Upper lobe of left lung (tissue), 4 donors: ENCODE measurements at regions not wholly inside any gene's neighbourhood (a gene's known extent, or its start where the extent isn't known, plus 50 kb on each side); places are given as distances from the start of the nearest gene placed in this dataset.

Experiments used
- EP300 ChIP-seq, 4 donors: sonication (generic); formaldehyde crosslinking; IDR thresholded peaks; one replicate each; pipeline ENCODE4 v1.5.1; 2017; ENCODE audit warnings: antibody characterized with exemption in 4 of 4, control low read depth in 2 of 4
- POLR2A ChIP-seq, 4 donors: fragments of 450-650 bp; IDR thresholded peaks; one replicate each; pipeline ENCODE4 v1.5.1; 2016 to 2017; ENCODE audit warnings: antibody characterized with exemption in 4 of 4, mild to moderate bottlenecking in 2 of 4
- TF ChIP-seq, protein P1 (sequence below), 6 experiments: fragments of 450-650 bp in 4 of 6; fragments of 200-600 bp in 2 of 6; sonication (generic) in 2 of 6; IDR thresholded peaks; one replicate each; pipeline ENCODE4 v1.5.1; 2016 to 2019; ENCODE audit warnings: antibody characterized with exemption in 6 of 6

- no peak for TF ChIP-seq POLR2A (IDR thresholded peaks at IDR 0.05)
- TF ChIP-seq EP300 (IDR thresholded peaks at IDR 0.05) = no peak
- TF ChIP-seq, protein P1, sequence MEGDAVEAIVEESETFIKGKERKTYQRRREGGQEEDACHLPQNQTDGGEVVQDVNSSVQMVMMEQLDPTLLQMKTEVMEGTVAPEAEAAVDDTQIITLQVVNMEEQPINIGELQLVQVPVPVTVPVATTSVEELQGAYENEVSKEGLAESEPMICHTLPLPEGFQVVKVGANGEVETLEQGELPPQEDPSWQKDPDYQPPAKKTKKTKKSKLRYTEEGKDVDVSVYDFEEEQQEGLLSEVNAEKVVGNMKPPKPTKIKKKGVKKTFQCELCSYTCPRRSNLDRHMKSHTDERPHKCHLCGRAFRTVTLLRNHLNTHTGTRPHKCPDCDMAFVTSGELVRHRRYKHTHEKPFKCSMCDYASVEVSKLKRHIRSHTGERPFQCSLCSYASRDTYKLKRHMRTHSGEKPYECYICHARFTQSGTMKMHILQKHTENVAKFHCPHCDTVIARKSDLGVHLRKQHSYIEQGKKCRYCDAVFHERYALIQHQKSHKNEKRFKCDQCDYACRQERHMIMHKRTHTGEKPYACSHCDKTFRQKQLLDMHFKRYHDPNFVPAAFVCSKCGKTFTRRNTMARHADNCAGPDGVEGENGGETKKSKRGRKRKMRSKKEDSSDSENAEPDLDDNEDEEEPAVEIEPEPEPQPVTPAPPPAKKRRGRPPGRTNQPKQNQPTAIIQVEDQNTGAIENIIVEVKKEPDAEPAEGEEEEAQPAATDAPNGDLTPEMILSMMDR (IDR thresholded peaks at IDR 0.05) = no peak
Observed at GRCh38 chr18:29041976-29042375, 865.0 kb upstream of the CDH2 start.
